Subcutaneous abdominal adipose tissue (tissue), 5 donors: ENCODE measurements at regions not wholly inside any gene's neighbourhood (a gene's known extent, or its start where the extent isn't known, plus 50 kb on each side); places are given as distances from the start of the nearest gene placed in this dataset.
"Not testable (repeated sequence)": the region's sequence is repeated elsewhere in the genome, so short reads cannot be mapped to it uniquely, and the experiment has no call there.

Experiments used
- H3K27ac ChIP-seq: one replicate; pipeline ENCODE4 v1.7.0; 2013; ENCODE audit warnings: low read depth, mild to moderate bottlenecking, inconsistent platforms, low read length, moderate library complexity
- H3K27me3 ChIP-seq, 5 donors: one replicate each; pipeline ENCODE4 v1.7.0; 2013; ENCODE audit warnings: low read length in 5 of 5, inconsistent platforms in 1 of 5; ENCODE audit not compliant: control insufficient read depth in 5 of 5, insufficient read depth in 4 of 5
- H3K36me3 ChIP-seq, 5 donors: one replicate each; pipeline ENCODE4 v1.7.0; 2013; ENCODE audit warnings: low read length in 5 of 5; ENCODE audit not compliant: control insufficient read depth in 5 of 5, insufficient read depth in 5 of 5
- H3K4me1 ChIP-seq, 5 donors: one replicate each; pipeline ENCODE4 v1.7.0; 2013; ENCODE audit warnings: low read length in 5 of 5, mild to moderate bottlenecking in 3 of 5, moderate library complexity in 1 of 5; ENCODE audit not compliant: control insufficient read depth in 5 of 5, insufficient read depth in 5 of 5
- H3K4me3 ChIP-seq, 5 donors: one replicate each; pipeline ENCODE4 v1.7.0; 2013; ENCODE audit warnings: low read length in 5 of 5, low read depth in 1 of 5
- H3K9ac ChIP-seq, 5 donors: one replicate each; pipeline ENCODE4 v1.7.0; 2013; ENCODE audit warnings: low read length in 5 of 5, mild to moderate bottlenecking in 4 of 5, moderate library complexity in 3 of 5
- H3K9me3 ChIP-seq, 5 donors: one replicate each; pipeline ENCODE4 v1.7.0; 2013; ENCODE audit warnings: low read length in 5 of 5; ENCODE audit not compliant: control insufficient read depth in 5 of 5
- donor health status: healthy.
- donor health status: healthy.
- donor health status: healthy.
- donor health status: healthy.
- donor health status: healthy.

DNA sequence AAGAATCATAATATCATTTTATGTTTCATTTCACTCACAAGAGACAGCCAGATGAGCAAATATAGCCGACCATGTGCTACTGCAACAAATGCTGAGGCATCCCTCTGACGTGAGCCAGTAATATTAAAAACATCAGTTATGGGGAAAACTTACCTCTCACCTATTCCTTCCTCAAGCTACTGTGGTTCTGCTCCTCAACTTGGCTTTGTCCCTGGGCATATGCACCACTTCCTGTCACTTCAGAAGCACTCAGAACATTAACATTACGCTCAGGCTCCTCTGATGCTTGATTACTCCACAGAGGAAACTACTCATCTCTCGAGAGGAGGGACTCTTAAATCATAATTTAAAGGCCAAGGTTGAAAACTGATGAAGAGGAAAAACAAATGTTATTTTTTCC, 457.0 kb upstream of the ALCAM start:
- H3K27ac ChIP-seq, result no peak overlapping the region
- no peaks in the 10 kb centered on the region for H3K27me3 ChIP-seq
- no peaks in the 10 kb centered on the region for H3K36me3 ChIP-seq
- no peak overlapping the region for H3K4me3 ChIP-seq
- no peak overlapping the region for H3K9ac ChIP-seq
- H3K9me3 ChIP-seq, result peaks cover 0 to 2% (median 0%) of the 10 kb centered on the region in 5 donors
- H3K4me1 ChIP-seq, result peaks cover 0 to 6% (median 0%) of the 10 kb centered on the region in 5 donors

GRCh38 chr3:104911376-104911775, 455.3 kb upstream of the ALCAM start:
- Histone ChIP-seq H3K9me3 (no peaks in the 10 kb centered on the region), H3K27me3 (no peaks in the 10 kb centered on the region), H3K9ac (no peak overlapping the region), H3K36me3 (no peaks in the 10 kb centered on the region), H3K4me3 (no peak overlapping the region), H3K27ac (no peak overlapping the region), H3K4me1 (peaks cover 0 to 6% (median 0%) of the 10 kb centered on the region in 5 donors)

DNA sequence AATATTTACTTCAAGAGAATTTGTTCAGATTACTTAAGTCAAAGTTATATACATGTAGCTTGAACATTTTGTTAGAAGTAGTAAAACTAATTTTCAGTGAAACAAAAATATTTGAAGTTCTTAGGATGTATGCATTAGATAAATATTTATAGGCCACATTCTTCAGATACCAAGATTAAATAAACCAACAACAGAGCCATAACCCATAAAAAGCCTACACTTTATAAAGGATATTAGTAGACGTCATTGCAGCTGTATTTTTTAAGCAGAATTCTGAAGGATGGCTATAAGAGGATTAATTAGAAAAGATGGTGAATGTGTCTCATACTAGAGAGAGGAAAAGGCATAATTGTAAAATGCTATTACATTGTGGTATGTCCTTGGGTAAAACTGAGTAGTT, 449.7 kb upstream of the ALCAM start:
- no peaks in the 10 kb centered on the region for H3K36me3 ChIP-seq

DNA sequence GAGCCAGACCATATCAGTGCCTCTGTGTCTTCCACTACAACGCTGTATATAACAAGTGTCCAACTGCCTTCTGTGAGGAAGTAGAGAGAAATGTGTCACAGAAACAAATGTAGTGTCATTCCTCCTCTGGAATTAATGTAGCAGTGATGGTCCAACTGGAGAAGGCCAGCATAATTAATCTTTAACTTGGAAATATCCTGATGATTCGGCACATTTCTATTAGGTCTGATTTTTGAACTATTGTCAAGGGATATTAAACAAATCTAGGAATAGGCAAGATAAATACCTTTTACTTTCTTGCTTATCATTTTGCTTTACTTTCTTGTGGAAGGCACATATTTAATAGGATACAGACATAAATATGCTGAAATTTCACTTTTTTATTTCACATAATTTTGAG, 446.2 kb upstream of the ALCAM start:
- peaks cover 0 to 7% (median 3%) of the 10 kb centered on the region in 5 donors for H3K9me3 ChIP-seq
- H3K4me3 ChIP-seq, result no peak overlapping the region
- H3K4me1 ChIP-seq, result no peaks in the 10 kb centered on the region
- H3K36me3 ChIP-seq, result no peaks in the 10 kb centered on the region
- no peaks in the 10 kb centered on the region for H3K27me3 ChIP-seq
- no peak overlapping the region for H3K9ac ChIP-seq
- H3K27ac ChIP-seq, result no peak overlapping the region

More for the DNA sequence above, 449.7 kb upstream of the ALCAM start:
- no peaks in the 10 kb centered on the region for H3K27me3 ChIP-seq
- H3K27ac ChIP-seq, result no peak overlapping the region
- H3K4me1 ChIP-seq, result no peaks in the 10 kb centered on the region
- H3K9ac ChIP-seq, result no peak overlapping the region
- H3K9me3 ChIP-seq, result peaks cover 0 to 7% (median 3%) of the 10 kb centered on the region in 5 donors
- H3K4me3 ChIP-seq, result no peak overlapping the region

DNA sequence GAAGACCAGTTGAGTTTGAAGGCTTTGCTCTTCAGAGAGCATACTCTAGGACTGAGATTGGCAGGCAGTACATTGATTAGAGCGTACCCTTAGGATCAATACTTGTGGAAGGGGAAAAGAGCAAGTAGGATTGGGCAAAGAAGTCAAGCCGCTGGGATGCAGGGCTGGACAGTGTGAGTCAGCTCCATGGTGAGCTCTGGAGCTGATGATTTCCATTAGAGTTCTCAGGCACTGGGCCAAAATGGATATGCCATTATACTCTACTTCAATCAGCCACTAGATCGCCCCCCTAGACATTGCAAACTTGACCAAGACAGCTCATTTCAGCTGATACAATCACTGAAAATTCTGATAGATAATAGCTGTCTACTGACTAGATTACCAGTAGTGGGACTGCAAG, 432.7 kb upstream of the ALCAM start:
- Histone ChIP-seq H3K27me3 (no peaks in the 10 kb centered on the region), H3K9me3 (no peaks in the 10 kb centered on the region), H3K4me1 (no peaks in the 10 kb centered on the region), H3K4me3 (no peak overlapping the region), H3K27ac (no peak overlapping the region), H3K9ac (no peak overlapping the region), H3K36me3 (no peaks in the 10 kb centered on the region)

GRCh38 chr3:104935613-104936012, 431.1 kb upstream of the ALCAM start:
- Histone ChIP-seq H3K36me3 (no peaks in the 10 kb centered on the region), H3K9me3 (no peaks in the 10 kb centered on the region), H3K4me1 (peaks cover 0 to 3% (median 0%) of the 10 kb centered on the region in 5 donors), H3K4me3 (no peak overlapping the region), H3K27me3 (no peaks in the 10 kb centered on the region), H3K27ac (no peak overlapping the region), H3K9ac (no peak overlapping the region)

- Histone ChIP-seq H3K9ac (no peak overlapping the region), H3K27ac (no peak overlapping the region), H3K36me3 (no peaks in the 10 kb centered on the region), H3K27me3 (no peaks in the 10 kb centered on the region), H3K4me3 (no peak overlapping the region), H3K4me1 (peaks cover 0 to 3% (median 0%) of the 10 kb centered on the region in 5 donors), H3K9me3 (no peaks in the 10 kb centered on the region)
These were observed 427.5 kb upstream of the ALCAM start for GRCh38 chr3:104939196-104939595.

DNA sequence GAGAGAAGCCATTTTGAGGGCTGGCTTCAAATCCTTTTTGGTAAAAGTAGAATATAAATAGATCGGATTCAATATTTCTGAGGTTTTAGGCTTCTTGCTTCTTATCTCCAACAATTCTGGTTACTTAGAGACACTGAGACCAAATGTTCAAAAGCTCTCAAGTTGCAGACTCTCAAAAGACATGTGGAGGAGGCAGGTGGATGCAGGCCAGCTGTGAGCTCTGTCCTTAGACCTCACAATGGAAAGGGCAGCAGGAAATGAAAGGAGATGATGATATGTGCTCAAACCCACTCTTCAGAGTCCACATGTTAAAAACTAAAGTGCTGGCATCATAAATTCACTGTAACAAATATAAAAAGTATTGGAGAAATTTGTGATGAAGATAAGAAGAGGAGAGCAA, 424.9 kb upstream of the ALCAM start:
- no peak overlapping the region for H3K4me3 ChIP-seq
- H3K9ac ChIP-seq, result no peak overlapping the region
- H3K27me3 ChIP-seq, result no peaks in the 10 kb centered on the region
- peaks cover 0 to 3% (median 0%) of the 10 kb centered on the region in 5 donors for H3K4me1 ChIP-seq
- no peaks in the 10 kb centered on the region for H3K36me3 ChIP-seq
- no peak overlapping the region for H3K27ac ChIP-seq
- peaks cover 0 to 5% (median 0%) of the 10 kb centered on the region in 5 donors for H3K9me3 ChIP-seq

GRCh38 chr3:104943974-104944373, 422.7 kb upstream of the ALCAM start:
- H3K9me3 ChIP-seq, result peaks cover 0 to 5% (median 0%) of the 10 kb centered on the region in 5 donors
- H3K27ac ChIP-seq, result no peak overlapping the region
- H3K4me1 ChIP-seq, result peaks cover 0 to 3% (median 0%) of the 10 kb centered on the region in 5 donors
- no peaks in the 10 kb centered on the region for H3K36me3 ChIP-seq
- H3K4me3 ChIP-seq, result no peak overlapping the region
- no peak overlapping the region for H3K9ac ChIP-seq
- no peaks in the 10 kb centered on the region for H3K27me3 ChIP-seq

DNA sequence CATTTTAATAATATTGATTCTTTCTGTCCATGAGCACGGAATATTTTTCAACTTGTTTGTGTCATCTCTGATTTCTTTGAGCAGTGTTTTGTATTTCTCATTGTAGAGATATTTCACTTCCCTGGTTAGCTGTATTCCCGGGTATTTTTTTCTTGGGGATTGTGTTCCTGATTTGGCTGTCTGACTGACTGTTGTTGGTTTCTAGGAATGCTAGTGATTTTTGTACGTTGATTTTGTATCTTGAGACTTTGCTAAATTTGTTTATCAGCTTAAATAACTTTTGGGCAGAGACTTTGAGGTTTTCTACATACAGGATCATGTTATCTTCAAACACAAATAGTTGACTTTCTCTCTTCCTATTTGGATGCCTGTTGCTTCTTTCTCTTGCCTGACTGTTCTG, 418.8 kb upstream of the ALCAM start:
- Histone ChIP-seq H3K9me3 (peaks cover 0 to 5% (median 0%) of the 10 kb centered on the region in 5 donors), H3K4me3 (no peak overlapping the region), H3K36me3 (no peaks in the 10 kb centered on the region), H3K27me3 (no peaks in the 10 kb centered on the region), H3K9ac (no peak overlapping the region), H3K4me1 (peaks cover 0 to 2% (median 0%) of the 10 kb centered on the region in 5 donors), H3K27ac (no peak overlapping the region)

- H3K9me3 ChIP-seq, H3K36me3 ChIP-seq, H3K27me3 ChIP-seq, H3K9ac ChIP-seq, H3K4me1 ChIP-seq, H3K27ac ChIP-seq, H3K4me3 ChIP-seq: not testable (repeated sequence)
These were observed 416.9 kb upstream of the ALCAM start for GRCh38 chr3:104949810-104950209.
